NCI-H460 (cell line): ENCODE measurements at regions not wholly inside any gene's neighbourhood (a gene's known extent, or its start where the extent isn't known, plus 50 kb on each side); places are given as distances from the start of the nearest gene placed in this dataset.

Experiments used
- DNase-seq: peaks from one replicate; pipeline ENCODE4 v3.0.0-alpha.2; 2016; ENCODE audit warnings: low read depth; ENCODE audit errors: extremely low read depth

DNA sequence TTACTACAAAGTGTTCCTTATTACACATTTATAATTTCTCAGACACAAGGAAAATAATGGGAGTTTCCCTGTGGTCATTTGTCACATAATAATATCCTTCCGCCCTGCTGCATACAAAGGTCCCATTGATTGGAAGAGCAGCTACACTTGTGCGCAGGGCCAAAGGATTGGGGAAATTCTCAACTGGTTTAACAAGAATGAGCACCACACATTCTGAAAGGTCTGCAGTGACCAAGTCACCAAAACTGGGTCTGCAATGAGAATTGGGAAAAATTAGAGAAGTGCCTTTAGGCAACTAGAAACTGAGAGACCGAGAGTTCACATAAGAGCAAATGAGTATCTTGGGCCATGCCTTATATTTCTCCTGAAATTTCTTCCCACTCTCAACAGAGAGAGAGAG, 98.2 kb upstream of the NR2F2 start:
- DNase-seq, result no peak

DNA sequence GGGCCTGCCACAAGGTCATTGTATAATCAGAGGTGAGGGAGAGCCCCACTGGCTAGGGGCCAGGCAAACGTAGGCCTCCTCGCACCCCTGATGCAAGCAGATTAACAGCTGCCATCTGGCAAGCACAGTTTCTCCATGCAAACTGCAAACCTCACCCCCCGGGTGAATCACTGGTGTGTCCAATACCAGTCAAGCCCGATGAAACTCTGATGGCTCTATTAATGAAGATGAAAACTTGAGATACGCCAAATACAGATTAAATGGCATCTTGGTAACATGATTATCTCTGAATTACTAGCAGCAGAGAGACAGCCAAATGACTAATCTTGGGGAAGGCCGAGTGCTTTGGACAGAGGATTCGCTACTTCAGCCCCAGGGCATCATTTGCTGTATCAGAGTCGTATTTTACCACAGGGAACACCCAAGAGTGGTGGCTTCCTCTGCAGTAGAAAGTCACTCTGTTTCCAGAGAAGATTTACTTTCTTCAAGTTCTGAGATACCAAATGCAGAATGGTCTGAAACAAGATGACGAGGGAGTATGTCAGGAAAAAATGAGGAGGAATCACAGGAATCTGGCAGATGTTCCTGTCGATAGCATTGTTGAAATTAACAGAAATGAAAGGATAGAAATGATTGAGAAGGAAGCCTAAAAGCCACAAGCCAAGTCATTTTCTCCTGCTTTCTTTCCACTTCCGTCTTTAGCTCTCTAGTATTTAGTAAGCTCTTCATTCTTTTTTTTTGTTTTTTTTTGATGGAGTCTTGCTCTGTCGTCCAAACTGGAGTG, 96.2 kb upstream of the NR2F2 start:
- DNase-seq, result no peak

DNA sequence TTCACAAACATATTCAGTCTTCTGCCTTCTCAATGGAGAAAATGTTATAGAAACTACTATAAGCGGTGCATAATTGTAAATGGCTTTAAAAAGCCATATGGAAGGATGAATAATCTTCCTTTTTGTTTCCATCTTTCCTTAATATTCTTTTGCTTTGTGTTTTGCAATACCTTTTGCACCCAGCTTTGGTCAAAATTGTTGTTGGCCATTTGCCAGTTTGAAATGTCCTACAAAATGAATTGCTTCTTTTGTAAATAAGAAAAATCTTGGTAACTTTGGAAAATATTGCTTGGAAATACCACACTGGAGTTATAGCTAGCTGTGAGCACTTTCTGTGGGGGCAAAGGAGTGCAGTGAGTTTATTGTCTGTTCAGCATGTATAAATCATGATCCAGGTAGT, 93.5 kb upstream of the NR2F2 start:
- DNase-seq, result no peak

DNA sequence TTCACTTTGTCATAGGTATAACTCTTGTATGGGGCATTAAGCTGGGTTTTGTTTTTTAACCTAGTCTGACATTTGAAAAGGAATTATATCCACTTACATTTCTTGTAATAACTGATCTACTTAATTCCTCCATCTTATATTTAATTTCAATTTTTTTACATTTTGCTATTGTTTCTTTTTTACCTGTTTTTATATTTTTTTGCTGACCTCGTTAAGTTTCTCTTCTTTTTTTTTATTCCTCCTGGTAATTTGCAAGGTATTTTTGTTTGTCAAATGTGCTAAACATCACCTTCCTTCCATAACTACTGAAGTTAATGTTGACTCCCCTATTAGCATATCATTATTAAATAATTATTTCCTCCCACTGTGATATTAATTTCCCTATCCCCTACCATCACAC, 87.7 kb upstream of the NR2F2 start:
- DNase-seq, result no peak

GRCh38 chr15:96243701-96244100, 86.8 kb upstream of the NR2F2 start:
- DNase-seq, result no peak

- no peak for DNase-seq
Observed at GRCh38 chr15:96245252-96245651, 85.2 kb upstream of the NR2F2 start.

GRCh38 chr15:96246057-96246456, 84.4 kb upstream of the NR2F2 start:
- no peak for DNase-seq

DNA sequence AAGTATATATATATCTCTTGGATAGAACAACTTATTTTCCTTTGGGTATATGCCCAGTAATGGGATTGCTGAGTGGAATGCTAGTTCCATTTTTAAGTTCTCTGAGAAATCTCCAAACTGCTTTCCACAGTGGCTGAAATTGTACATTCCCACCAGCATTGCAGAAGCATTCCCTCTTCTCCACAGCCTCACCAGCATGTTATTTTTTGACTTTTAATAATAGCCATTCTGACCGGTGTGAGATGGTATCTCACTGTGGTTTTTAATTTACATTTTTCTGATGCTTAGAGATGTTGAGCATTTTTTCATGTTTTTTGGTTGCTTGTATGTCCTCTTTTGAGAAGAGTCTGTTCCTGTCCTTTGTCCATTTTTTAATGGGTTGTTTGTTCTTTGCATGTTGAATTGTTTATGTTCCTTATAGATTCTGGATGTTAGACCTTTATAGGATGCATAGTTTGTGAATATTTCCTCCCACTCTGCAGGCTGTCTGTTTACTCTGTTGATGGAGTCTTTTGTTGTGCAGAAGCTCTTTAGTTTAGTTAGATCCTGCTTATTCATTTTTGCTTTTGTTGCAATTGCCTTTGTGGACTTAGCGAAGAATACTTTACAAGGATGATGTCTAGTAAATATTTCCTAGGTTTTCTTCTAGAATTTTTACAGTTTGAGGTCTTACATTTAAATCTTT, 82.7 kb upstream of the NR2F2 start:
- DNase-seq, result no peak

- no peak for DNase-seq
Observed at GRCh38 chr15:96252148-96252547, 78.4 kb upstream of the NR2F2 start.

DNA sequence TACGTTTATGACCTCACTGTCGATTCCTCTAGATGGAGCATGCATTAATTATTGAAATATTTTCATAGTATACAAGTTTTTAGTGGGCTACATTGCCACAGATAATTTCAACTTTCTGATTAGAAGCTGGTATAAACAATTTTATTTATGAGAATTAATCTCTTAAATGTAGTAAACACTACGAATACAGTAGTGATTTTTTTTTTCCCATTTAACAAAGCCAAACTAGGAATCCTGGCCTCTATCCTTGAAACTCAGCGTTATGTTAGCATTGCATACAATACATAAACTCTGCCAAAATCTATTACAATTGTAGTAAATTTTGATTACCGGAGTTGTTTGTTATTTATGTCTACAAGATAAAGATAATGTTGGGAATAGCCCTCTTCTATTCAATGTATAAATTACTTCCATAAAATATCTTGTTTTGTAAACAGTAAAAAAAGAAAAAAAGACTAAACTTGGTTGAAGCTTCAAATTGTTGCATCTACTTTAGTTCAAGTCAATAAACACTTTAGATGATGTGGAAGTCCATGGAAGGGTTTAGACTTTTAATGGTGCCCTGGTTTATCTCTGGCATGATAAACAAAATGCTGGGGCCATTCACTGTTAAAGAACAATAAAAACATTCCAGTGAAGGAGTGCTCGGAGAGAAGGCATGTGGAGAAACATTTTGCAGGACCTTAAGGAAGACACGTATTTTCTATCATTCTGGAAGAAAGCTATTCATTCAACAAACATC, 77.3 kb upstream of the NR2F2 start:
- DNase-seq, result no peak

DNA sequence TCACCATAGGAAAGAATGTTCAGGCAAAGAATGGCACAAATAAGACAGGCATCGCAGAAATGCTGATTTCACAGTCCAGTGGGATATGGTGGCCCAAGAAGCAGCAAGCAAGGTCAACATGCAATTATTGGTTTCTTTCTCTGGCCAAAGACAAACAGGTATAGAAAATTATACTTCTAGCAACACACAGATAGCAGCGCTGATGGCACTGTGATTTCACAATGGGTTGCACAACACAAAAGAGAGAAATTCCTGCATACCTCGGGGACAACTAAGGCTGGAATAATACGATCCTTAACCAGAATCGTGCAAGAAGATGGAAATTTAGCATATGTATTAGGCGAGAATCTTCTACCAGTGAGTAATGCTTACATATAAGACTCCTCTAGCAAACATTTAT, 76.3 kb upstream of the NR2F2 start:
- no peak for DNase-seq

DNA sequence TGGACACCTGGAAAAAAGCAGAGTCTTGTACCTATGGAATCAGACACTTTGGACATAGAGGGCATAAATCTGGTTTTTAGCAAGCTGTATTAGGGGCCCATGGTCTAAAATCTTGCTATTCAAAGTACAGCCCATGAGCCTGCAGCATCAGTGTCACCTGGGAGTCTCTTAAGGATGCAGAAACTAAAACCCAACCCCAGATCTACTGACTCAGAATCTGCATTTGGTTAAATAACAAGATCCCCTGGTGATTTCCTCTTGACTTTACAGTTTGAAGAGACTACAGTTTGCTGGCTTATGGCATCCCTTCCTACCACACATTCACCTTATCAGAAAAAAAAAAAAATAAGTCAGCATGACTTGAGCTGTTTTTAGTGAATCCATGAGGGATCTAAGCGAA, 74.9 kb upstream of the NR2F2 start:
- no peak for DNase-seq

- no peak for DNase-seq
Observed at GRCh38 chr15:96261575-96262034, 68.9 kb upstream of the NR2F2 start.

- DNase-seq, result no peak
Observed at GRCh38 chr15:96262097-96262496, 68.4 kb upstream of the NR2F2 start.

DNA sequence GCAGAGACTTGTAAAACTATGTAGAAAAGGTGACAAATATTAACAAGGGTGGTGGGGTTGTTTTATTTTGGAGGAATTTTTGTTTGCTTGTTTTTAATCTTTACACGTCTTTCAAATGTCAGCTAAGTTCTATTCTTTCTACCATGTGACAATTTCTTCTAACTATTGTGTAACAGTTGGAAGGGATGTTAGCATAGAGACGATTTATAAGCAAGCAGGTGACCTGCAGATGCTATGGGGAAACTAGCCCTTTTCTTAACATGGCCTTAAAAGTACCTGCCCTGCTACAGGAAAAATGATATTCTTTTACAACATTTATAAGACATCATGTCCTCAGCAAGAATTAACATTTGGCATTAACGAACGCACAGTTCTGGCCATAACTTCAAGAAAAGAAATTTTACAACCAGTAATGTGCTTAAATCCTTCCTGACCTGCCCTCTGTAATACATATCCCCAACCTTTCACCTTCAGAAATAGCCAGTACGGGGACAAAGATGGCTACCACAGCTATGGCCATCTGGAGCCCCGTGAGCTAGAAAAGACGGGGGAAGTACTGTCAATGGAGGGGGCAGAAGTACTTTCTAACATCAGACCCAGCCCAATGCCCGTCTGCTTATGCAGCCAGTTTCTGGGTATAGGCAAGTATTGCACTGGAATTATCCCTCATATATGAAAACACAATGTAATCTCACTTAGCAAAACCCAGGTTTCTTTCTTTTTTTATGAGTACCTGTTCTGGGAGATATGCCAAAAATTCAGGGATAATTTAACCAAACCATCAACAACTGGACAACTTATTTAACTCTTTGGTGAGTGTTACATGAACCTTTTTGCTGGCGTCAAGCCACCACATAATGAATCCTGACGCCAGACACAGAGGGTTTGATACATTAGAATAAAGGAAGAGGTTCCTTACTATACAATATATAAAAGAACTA, 67.7 kb upstream of the NR2F2 start:
- DNase-seq, result no peak

- DNase-seq, result no peak
Observed at GRCh38 chr15:96264351-96264798, 66.1 kb upstream of the NR2F2 start.

GRCh38 chr15:96264801-96265515, 65.5 kb upstream of the NR2F2 start:
- DNase-seq, result peak; percentile 21

- no peak for DNase-seq
Observed at GRCh38 chr15:96266456-96266855, 64.0 kb upstream of the NR2F2 start.

- DNase-seq, result no peak
Observed at GRCh38 chr15:96267463-96267862, 63.0 kb upstream of the NR2F2 start.
